Stimulated activated CD8-positive, alpha-beta memory T cell treated with anti-CD3 and anti-CD28 coated beads, Interleukin-15, amount 100 ng/mL, for 48 hours (primary cell): ENCODE measurements at regions not wholly inside any gene's neighbourhood (a gene's known extent, or its start where the extent isn't known, plus 50 kb on each side); places are given as distances from the start of the nearest gene placed in this dataset.
A peak's percentile ranks its signal among the peaks of the same experiment; 100 is the strongest.
"Not testable (repeated sequence)": the region's sequence is repeated elsewhere in the genome, so short reads cannot be mapped to it uniquely, and the experiment has no call there.

Experiments used
- DNase-seq, 2 donors: peaks; one replicate each; pipeline ENCODE4 v3.0.0-alpha.2; 2020; ENCODE audit warnings: low read depth in 2 of 2

- DNase-seq, result no peak
These were observed 251.1 kb downstream of the GLUD2 start for GRCh38 chrX:121298499-121298898.

DNA sequence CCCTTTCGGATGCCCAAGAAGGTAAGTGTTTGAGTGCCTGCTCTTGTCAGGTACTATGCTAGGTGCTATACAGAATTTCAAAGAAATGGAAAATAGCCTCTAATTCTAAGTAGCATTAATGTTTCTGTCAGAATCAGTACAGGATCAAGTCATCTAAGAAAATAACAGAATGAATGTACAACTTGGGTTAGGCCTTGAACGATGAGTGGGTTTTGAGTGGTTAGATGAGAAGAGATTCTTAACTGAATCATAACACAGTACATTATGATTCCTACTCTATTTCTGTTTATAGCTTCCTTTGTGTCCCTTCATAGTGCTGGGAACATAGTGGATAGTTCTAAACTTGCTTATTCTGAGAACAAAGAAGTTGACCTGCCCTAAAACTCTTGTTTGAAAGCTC lies 253.9 kb downstream of the GLUD2 start:
- no peak for DNase-seq

GRCh38 chrX:121301822-121302221 lies 254.4 kb downstream of the GLUD2 start:
- DNase-seq, result no peak

- no peak for DNase-seq
These were observed 260.0 kb downstream of the GLUD2 start for GRCh38 chrX:121307449-121307848.

GRCh38 chrX:121308276-121308805 lies 260.9 kb downstream of the GLUD2 start:
- DNase-seq, result peak; percentile 40 to 47

DNA sequence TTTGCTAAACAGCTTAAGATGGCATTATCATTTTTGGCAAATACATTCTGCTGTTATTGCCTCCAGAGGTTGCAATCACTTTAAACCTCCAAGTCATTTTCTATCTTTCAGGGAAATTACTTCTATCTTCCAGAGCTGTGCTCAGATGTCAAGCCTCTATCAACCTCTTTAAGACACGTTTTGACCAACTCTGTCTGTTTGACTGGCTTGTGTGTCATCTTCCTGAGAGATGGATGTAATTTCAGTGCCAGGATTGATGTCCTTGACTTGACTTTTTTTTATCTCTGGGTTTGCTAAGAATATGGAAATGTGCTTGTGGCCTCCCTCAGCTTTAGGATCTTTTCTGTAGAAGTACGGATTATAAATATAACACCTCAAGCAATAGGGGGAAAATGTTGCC lies 263.4 kb downstream of the GLUD2 start:
- DNase-seq, result no peak

DNA sequence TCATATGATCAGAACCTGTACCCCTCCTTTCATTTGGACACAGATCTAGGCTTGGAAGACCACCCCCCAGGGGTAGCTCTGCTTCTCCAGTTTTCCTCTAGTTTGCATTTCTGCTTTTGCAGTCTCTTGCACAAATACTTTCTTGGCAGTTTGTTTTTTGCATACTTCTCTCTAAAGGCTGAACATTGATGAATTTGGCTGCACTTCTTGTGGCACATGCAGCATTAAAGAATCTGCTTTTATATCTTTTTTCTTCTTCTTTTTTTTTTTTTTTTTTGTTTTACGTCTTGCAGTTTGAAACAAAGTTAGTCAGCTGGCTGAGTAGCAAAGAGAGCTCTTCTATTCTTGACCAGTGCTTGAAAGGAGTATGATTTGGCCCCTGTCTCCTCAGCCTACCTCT lies 273.0 kb downstream of the GLUD2 start:
- no peak for DNase-seq

- DNase-seq, result no peak
These were observed 274.7 kb downstream of the GLUD2 start for GRCh38 chrX:121322159-121322558.

GRCh38 chrX:121323337-121323736 lies 275.9 kb downstream of the GLUD2 start:
- DNase-seq, result no peak

- no peak for DNase-seq
These were observed 286.5 kb downstream of the GLUD2 start for GRCh38 chrX:121333942-121334341.

DNA sequence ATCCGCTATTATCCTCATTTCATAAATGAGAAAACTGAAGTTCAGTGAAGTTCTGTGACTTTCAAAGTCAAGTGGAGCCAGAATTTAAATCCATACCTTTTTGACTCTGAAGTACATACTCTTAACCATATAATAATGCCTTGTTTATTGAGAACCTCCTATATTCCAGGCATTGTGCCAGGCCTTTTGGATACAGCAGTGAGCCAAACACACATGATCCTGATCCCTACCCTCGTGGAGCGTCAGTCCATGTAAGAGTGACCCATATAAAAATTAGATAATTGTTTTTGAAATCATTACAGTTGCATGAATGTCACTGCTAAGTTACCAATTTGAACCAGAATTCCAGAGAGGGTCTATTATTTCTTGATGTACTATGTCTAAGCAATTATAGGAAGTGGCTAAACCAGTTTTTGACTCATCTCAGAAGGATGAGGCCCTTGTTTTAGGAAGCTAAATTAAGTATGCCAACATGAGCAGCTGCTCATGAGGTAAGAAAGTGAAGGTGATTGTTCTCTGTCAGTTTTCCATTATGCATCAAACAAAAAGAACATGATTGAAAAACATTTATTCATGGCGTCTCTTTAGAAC lies 289.5 kb downstream of the GLUD2 start:
- no peak for DNase-seq

DNA sequence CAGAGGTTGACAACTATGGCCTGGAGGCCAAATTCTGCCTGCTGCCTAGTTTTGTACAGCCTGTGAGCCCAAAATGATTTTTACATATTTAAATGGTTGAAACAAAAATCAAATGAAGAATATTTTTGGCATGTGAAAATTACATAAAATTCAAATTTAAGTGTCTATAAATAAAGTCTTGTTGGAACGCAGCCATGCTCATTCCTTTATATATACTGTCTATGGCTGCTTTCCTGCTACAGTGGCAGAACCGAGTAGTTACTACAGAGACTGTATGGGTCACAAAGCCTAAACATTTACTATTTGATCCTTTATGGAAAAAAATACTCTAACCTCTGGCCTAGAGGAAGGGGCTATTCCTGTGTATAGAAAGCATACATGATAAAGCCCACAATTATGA lies 290.4 kb downstream of the GLUD2 start:
- no peak for DNase-seq

DNA sequence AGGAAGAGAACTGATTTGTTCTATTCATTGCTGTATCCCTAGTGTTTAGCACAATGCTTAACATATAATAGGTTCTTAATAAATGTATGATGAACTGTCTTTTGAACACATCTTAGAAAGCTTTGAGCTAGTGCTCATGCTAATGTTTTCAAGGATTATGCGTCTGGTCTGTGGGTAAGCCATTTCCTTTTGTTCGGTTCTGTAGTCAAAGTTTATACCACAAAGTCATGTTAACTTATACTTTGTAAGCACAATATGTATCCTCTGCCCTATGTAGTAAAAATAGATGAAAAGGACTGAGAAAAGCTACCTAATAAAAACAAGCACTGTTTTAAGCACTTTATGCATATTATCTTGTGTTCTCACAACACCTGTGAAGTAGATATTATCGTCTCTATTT lies 301.9 kb downstream of the GLUD2 start:
- DNase-seq, result no peak

DNA sequence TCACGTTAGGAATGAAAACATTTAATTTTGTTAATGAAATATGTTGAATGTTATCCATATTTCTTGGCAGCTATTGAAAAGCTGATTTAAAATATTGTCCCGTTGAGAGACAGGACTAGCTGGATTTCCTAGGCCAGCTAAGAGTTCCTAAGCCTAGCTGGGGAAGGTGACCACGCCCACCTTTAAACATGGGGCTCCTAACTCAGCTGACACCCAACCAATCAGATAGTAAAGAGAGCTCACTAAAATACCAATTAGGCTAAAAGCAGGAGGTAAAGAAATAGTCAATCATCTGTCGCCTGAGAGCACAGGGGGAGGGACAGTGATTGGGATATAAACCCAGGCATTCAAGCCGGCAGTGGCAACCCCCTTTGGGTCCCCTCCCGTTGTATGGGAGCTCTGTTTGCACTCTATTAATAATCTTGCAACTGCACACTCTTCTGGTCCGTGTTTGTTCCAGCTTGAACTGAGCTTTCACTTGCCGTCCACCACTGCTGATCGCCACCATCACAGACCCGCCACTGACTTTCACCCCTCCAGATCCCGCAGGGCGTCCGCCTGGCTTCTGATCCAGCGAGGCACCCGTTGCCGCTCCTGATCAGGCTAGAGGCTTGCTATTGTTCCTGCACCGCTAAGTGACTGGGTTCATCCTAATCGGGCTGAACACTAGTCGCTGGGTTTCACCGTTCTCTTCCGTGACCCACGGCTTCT lies 308.9 kb downstream of the GLUD2 start:
- DNase-seq, result no peak

DNA sequence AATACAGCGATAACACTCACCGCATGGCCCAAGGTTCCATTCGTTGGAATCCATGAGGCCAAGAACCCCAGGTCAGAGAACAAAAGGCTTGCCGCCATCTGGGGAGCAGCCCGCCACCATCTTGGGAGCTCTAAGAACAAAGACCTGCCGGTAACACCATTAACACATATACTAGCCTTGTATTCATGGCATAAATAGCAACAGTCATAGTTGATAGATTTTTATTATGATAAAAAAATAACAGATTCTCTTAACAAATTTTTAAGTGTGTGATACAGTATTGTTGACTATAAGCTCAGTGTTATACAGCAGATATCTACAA lies 309.4 kb downstream of the GLUD2 start:
- DNase-seq, result no peak

DNA sequence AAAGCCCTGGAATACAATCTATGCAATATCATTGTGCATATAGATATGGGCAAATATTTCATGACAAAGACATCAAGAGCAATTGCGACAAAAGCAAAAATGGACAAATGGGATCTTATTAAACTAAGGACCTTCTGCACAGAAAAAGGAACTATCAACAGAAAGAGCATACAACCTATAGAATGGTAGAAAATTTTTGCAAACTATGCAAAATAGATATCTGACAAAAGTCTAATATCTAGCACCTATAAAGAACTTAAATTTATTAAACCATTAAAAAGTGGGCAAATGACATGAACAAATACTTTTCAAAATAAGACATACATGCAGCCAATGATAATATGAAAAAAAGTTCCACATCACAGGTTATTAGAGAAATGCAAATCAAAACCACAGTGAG lies 312.9 kb downstream of the GLUD2 start:
- DNase-seq, result no peak

GRCh38 chrX:121365572-121366161 lies 318.3 kb downstream of the GLUD2 start:
- no peak for DNase-seq

GRCh38 chrX:121374471-121374870 lies 327.1 kb downstream of the GLUD2 start:
- DNase-seq, result no peak

GRCh38 chrX:121381915-121382314 lies 334.5 kb downstream of the GLUD2 start:
- not testable (repeated sequence) for DNase-seq

DNA sequence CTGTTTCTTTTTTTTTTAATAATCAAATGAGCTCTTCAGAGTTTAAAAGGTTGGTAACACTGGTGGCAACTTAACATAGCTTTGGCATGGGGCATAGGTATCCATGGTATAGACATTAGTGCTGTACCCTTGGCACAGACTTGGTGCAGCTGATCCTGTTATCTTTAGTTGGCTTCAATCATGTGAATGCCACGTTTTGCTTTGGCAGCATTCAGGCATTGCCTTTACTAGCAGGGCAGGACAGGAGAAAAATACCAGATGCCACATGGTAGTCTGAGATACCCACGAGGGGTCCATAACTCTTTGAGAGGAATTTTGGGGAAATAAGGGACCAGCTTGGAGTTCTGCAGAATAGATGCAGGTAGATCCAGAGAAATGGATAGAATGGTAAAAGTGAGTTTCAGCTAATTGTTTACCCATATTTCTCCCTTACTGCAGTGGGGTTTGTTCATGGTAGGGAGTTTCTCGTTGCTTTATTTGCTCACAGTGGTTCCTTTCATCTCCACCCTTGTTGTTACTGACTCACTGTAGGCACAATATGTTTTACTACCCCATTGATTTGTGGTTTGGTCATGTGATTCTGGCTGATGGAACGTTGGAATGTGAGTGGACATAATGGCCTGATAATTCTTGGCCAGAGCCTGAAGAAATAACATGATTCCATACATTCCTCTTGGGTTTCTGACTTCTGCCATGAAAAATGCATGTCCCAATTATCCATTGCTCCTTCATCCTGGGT lies 342.7 kb downstream of the GLUD2 start:
- no peak for DNase-seq

GRCh38 chrX:121405826-121406225 lies 358.4 kb downstream of the GLUD2 start:
- DNase-seq, result no peak

GRCh38 chrX:121407627-121408026 lies 360.2 kb downstream of the GLUD2 start:
- no peak for DNase-seq

GRCh38 chrX:121431514-121431913 lies 384.1 kb downstream of the GLUD2 start:
- DNase-seq, result not testable (repeated sequence)
